Superior temporal gyrus (tissue), 1 donor: ENCODE measurements at regions not wholly inside any gene's neighbourhood (a gene's known extent, or its start where the extent isn't known, plus 50 kb on each side); places are given as distances from the start of the nearest gene placed in this dataset.
A peak's percentile ranks its signal among the peaks of the same experiment; 100 is the strongest.
"Not testable (repeated sequence)": the region's sequence is repeated elsewhere in the genome, so short reads cannot be mapped to it uniquely, and the experiment has no call there.

Experiments used
- DNase-seq: peaks from one replicate; pipeline ENCODE4 v3.0.0-alpha.2; 2016; ENCODE audit errors: extremely low spot score

- no peak for DNase-seq
Measured at GRCh38 chr13:53379485-53379884, 350.9 kb downstream of the OLFM4 start.

DNA sequence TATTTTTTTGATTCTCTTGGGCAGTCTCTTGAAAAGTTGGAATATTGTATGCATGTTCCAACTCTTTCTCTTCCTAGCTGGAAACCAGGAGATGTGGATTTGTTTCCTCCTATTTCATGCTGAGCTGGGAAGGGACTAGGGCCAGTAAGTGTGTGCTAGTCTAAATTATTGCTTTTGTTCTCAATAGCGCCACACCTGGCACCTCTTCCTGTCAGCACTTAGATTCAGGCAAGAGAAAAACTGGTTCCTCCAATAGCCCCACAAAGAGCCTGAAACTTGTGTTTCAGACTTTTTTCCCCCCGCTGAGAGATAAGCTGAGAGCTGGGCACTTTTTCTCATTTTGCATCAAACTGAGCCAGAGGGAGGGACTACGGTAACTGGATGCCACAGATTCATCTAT lies 353.4 kb downstream of the OLFM4 start:
- no peak for DNase-seq

DNA sequence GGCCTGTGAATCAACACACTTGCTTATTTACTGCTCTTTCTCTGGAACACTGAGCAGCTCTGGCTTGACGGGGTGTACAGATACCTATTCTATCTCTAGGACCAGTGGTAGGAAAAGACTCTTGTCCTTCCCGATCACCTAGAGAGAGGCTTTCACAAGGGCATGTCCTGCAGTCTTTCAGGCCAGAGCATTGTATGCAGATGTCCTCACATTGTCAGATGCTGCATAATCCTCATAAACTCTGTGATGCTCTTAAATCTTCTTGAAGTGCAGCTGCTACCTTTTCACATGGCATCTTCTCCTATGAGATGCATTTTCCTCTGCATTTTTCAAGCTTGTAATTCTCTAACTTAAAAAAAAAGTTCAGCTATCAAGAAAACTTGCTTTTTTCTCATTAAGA lies 369.4 kb downstream of the OLFM4 start:
- no peak for DNase-seq

DNA sequence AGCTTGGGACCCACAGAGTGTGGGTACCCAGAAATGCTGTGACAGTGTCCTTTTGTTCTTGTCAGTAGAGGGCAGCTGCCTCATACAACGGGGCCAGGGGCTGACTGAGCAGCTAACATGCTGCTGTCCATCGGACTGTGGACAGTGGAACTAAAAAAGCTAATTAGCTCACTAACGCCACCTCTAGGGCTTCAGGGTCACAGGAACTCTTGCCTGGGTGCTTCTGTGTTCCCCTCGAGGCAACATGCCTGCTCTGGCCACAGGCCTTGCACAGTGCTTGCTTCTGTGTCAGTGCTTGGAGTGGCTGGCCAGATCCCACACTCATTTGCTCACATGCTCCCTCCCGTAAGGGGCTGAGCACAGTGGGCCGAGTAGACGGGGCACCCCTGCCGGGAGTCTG lies 377.0 kb downstream of the OLFM4 start:
- no peak for DNase-seq

DNA sequence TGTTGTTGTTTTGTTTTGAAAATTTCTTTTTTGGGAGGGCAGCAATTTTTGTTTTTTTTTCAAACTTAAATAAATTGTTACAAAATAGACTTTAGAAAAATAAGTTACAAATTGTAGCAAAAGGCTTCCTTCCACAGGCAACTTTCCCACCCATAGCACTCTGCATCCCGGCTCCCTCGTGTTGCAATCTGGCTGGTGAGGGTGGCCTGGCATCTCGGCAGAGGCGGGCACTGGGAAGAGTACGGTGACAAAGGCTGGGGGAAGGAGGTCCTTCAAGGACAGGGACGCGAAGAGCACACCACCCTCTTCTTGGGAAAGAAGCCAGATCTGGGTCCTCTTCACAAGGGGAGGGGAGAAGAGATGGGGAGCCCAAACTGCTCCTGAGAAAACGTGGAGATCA lies 379.7 kb downstream of the OLFM4 start:
- DNase-seq = no peak

- no peak for DNase-seq
Measured at GRCh38 chr13:53408847-53409568, 380.4 kb downstream of the OLFM4 start.

GRCh38 chr13:53411463-53411862 lies 382.9 kb downstream of the OLFM4 start:
- DNase-seq = peak; percentile 21

- DNase-seq = no peak
Measured at GRCh38 chr13:53415135-53415534, 386.5 kb downstream of the OLFM4 start.

- DNase-seq = no peak
Measured at GRCh38 chr13:53417601-53418000, 389.0 kb downstream of the OLFM4 start.

- DNase-seq = no peak
Measured at GRCh38 chr13:53422415-53422814, 393.8 kb downstream of the OLFM4 start.

DNA sequence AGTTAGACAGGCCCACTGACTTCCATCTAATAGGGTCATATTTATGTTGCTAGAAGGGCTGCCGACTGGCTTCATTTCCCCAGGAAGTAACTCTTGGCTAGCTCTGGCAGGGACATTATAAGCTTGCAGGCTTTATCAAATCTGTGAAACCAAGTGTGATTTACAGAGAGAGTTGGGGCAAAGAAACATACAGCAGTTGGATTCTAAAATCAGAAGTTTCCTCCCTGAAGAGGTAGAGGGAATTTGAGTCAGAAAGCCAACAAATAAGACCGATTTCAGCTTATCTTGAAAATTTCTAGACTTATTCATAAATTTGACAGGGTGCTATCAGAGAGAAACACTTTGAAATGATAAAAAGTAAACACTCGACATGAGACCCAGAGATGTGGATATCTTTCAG lies 407.8 kb downstream of the OLFM4 start:
- no peak for DNase-seq

GRCh38 chr13:53439439-53440225 lies 411.0 kb downstream of the OLFM4 start:
- DNase-seq = no peak

GRCh38 chr13:53442979-53443378 lies 414.4 kb downstream of the OLFM4 start:
- DNase-seq = no peak

GRCh38 chr13:53445686-53446085 lies 417.1 kb downstream of the OLFM4 start:
- DNase-seq = no peak

GRCh38 chr13:53447456-53447855 lies 418.8 kb downstream of the OLFM4 start:
- no peak for DNase-seq

GRCh38 chr13:53447863-53448262 lies 419.2 kb downstream of the OLFM4 start:
- DNase-seq = no peak

DNA sequence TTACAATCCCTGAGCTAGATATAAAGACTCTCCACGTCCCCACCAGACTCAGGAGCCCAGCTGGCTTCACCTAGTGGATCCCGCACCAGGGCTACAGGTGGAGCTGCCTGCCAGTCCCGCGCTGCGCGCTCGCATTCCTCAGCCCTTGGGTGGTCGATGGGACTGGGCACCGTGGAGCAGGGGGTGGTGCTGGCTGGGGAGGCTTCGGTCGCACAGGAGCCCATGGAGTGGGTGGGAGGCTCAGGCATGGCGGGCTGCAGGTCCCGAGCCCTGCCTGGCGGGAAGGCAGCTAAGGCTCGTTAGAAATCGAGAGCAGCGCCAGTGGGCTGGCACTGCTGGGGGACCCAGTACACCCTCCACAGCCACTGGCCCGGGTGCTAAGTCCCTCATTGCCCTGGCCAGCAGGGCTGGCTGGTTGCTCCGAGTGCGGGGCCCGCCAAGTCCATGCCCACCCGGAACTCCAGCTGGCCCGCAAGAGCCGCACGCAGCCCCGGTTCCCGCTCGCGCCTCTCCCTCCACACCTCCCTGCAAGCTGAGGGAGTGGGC lies 423.7 kb downstream of the OLFM4 start:
- DNase-seq = not testable (repeated sequence)

GRCh38 chr13:53460796-53461195 lies 432.2 kb downstream of the OLFM4 start:
- DNase-seq = no peak

- DNase-seq = no peak
Measured at GRCh38 chr13:53463106-53463505, 434.5 kb downstream of the OLFM4 start.

DNA sequence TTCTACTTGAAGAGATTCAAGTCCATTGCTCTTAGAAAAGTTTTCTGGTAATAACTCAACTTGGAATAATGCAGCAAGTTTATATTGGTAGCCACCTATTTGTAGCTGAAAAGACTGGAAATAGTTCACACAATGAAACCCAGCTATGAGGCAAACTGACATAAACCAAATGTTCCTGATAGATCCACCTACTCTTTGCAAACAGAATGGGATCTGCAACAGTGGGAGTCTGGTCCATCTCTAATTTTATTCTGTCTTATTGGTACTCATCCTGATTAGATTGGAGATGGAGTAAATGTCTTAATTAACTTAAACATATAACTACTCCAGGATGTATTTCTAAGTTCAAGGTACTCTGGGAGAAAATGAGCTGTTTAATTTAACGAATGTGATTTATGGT lies 438.0 kb downstream of the OLFM4 start:
- DNase-seq = no peak

GRCh38 chr13:53473397-53473796 lies 444.8 kb downstream of the OLFM4 start:
- no peak for DNase-seq

- DNase-seq = no peak
Measured at GRCh38 chr13:53474878-53475277, 446.3 kb downstream of the OLFM4 start.

GRCh38 chr13:53490752-53491151 lies 462.1 kb downstream of the OLFM4 start:
- DNase-seq = no peak
